Prostate gland (tissue), 2 donors: ENCODE measurements at regions not wholly inside any gene's neighbourhood (a gene's known extent, or its start where the extent isn't known, plus 50 kb on each side); places are given as distances from the start of the nearest gene placed in this dataset.

Experiments used
- POLR2A ChIP-seq: fragments of 450-650 bp; IDR thresholded peaks from one replicate; pipeline ENCODE4 v1.6.1; 2016; ENCODE audit warnings: antibody characterized with exemption, mild to moderate bottlenecking
- POLR2AphosphoS5 ChIP-seq: sonication (generic); formaldehyde crosslinking; IDR thresholded peaks from one replicate; pipeline ENCODE4 v1.6.1; 2017; ENCODE audit warnings: antibody characterized with exemption
- TF ChIP-seq, protein P1 (sequence below), 4 experiments: fragments of 200-600 bp in 2 of 4; fragments of 450-650 bp in 2 of 4; sonication (generic) in 2 of 4; IDR thresholded peaks; 1 replicate in 3 of 4; 2 replicates in 1 of 4; pipeline ENCODE4 v1.5.1; 2016 to 2019; ENCODE audit warnings: antibody characterized with exemption in 4 of 4, mild to moderate bottlenecking in 2 of 4, moderate library complexity in 2 of 4

DNA sequence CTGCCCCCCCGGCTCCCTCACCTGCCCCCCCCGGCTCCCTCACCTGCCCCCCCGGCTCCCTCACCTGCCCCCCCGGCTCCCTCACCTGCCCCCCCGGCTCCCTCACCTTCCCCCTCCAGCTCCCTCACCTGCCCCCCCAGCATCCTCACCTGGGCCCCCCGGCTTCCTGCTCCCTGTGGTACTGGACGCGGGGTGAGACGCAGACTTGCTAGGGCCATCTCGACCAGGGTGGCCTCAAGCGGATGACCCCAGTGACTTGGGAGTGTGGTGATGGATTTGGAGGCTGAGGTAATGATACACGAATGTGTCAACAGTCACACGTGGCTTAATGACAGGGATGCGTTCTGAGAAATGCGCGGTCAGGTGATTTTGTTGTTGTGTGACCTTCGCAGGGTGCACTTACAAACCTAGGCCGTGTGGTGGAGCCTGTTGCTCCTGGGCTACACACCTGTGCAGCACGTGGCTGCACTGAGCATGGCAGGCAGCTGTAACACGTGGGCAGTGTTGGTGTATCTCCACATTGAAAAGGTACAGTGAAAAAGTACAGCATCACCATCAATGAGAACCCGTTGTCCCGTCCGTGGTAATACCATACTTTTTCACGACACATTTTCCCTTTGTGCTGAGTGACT, 197.8 kb downstream of the TEX29 start:
- TF ChIP-seq, protein P1, sequence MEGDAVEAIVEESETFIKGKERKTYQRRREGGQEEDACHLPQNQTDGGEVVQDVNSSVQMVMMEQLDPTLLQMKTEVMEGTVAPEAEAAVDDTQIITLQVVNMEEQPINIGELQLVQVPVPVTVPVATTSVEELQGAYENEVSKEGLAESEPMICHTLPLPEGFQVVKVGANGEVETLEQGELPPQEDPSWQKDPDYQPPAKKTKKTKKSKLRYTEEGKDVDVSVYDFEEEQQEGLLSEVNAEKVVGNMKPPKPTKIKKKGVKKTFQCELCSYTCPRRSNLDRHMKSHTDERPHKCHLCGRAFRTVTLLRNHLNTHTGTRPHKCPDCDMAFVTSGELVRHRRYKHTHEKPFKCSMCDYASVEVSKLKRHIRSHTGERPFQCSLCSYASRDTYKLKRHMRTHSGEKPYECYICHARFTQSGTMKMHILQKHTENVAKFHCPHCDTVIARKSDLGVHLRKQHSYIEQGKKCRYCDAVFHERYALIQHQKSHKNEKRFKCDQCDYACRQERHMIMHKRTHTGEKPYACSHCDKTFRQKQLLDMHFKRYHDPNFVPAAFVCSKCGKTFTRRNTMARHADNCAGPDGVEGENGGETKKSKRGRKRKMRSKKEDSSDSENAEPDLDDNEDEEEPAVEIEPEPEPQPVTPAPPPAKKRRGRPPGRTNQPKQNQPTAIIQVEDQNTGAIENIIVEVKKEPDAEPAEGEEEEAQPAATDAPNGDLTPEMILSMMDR (IDR thresholded peaks at IDR 0.05): peak in 2 of 4 experiments; percentile 19 to 29
- TF ChIP-seq POLR2A: no peak
- no peak for TF ChIP-seq POLR2AphosphoS5
